T-cell (primary cell): ENCODE measurements at regions not wholly inside any gene's neighbourhood (a gene's known extent, or its start where the extent isn't known, plus 50 kb on each side); places are given as distances from the start of the nearest gene placed in this dataset.

ENCODE experiments used
- ATAC-seq, 4 experiments: fragments of 200-7000 bp in 3 of 4; fragments of 150-1000 bp in 1 of 4; cut with Tn5 transposase; replicated peaks in 1 of 4; 1 replicate in 3 of 4; 2 replicates in 1 of 4; pipeline ENCODE4 v1.10.0; 2021; ENCODE audit warnings: moderate library complexity in 3 of 4, mild to moderate bottlenecking in 2 of 4, moderate number of reproducible peaks in 1 of 4
- CTCF ChIA-PET, 2 donors: fragments of 300-600 bp; sonication (Branson Sonifier 250); formaldehyde crosslinking; loops; one replicate each; lab custom pipeline; 2022; ENCODE audit warnings: antibody characterized with exemption in 2 of 2; lab: Charles Lee
- POLR2A ChIA-PET, 2 donors: fragments of 300-600 bp; sonication (Branson Sonifier 250); formaldehyde crosslinking; loops; one replicate each; lab custom pipeline; 2022; ENCODE audit warnings: antibody characterized with exemption in 2 of 2; lab: Charles Lee
- DNase-seq, 35 experiments: peaks; one replicate each; pipeline versions ENCODE4 v3.0.0 to v3.0.0-alpha.2; 2013 to 2023
- H3K27ac ChIP-seq: one replicate; pipeline ENCODE4 v1.5.1; 2013; ENCODE audit warnings: low read length
- H3K27me3 ChIP-seq, 2 experiments: replicated peaks in 1 of 2; 1 replicate in 1 of 2; 2 replicates in 1 of 2; pipeline versions ENCODE4 v1.6.1 to v1.7.0; 2013; ENCODE audit warnings: low read length in 1 of 2, mixed read lengths in 1 of 2; ENCODE audit not compliant: control insufficient read depth in 2 of 2, insufficient read depth in 2 of 2; ENCODE audit errors: extremely low read depth in 1 of 2
- H3K36me3 ChIP-seq, 2 donors: 1 replicate in 1 of 2; 2 replicates in 1 of 2; pipeline versions ENCODE4 v1.6.1 to v1.7.0; 2013; ENCODE audit warnings: low read length in 1 of 2; ENCODE audit not compliant: control insufficient read depth in 2 of 2, insufficient read depth in 1 of 2; ENCODE audit errors: extremely low read depth in 1 of 2
- H3K4me1 ChIP-seq, 2 experiments: 1 replicate in 1 of 2; 2 replicates in 1 of 2; pipeline versions ENCODE4 v1.6.1 to v1.7.0; 2013; ENCODE audit warnings: low read length in 2 of 2, mixed read lengths in 1 of 2; ENCODE audit not compliant: insufficient read depth in 2 of 2, control insufficient read depth in 1 of 2; ENCODE audit errors: extremely low read depth in 1 of 2
- H3K4me3 ChIP-seq, 2 donors: 1 replicate in 1 of 2; 2 replicates in 1 of 2; pipeline versions ENCODE4 v1.5.1 to v1.7.0; 2013; ENCODE audit warnings: mild to moderate bottlenecking in 2 of 2, low read length in 1 of 2, moderate library complexity in 1 of 2; ENCODE audit not compliant: control insufficient read depth in 1 of 2; ENCODE audit errors: extremely low read depth in 1 of 2
- H3K9me3 ChIP-seq: 2 replicates; pipeline ENCODE4 v1.7.0; 2013
- H3K27ac Mint-ChIP-seq, 2 donors: one replicate each; pipeline ENCODE4 v1.8.0; 2020 to 2021; ENCODE audit warnings: mild to moderate bottlenecking in 2 of 2, mixed read lengths in 2 of 2
- H3K27me3 Mint-ChIP-seq, 2 donors: one replicate each; pipeline ENCODE4 v1.8.0; 2021 to 2022; ENCODE audit warnings: mixed read lengths in 2 of 2
- H3K36me3 Mint-ChIP-seq: one replicate; pipeline ENCODE4 v1.8.0; 2021; ENCODE audit warnings: mixed read lengths
- H3K4me1 Mint-ChIP-seq, 3 donors: one replicate each; pipeline ENCODE4 v1.8.0; 2020 to 2022; ENCODE audit warnings: mixed read lengths in 3 of 3, mild to moderate bottlenecking in 1 of 3
- H3K4me3 Mint-ChIP-seq, 3 donors: one replicate each; pipeline ENCODE4 v1.8.0; 2020 to 2022; ENCODE audit warnings: mild to moderate bottlenecking in 3 of 3, mixed read lengths in 3 of 3, moderate library complexity in 3 of 3
- H3K9me3 Mint-ChIP-seq, 3 donors: one replicate each; pipeline ENCODE4 v1.8.0; 2020 to 2022; ENCODE audit warnings: mixed read lengths in 3 of 3
- WGBS: methylation state at CpG from one replicate; pipeline ENCODE4 v1.1.5; 2013; ENCODE audit warnings: missing lambda C conversion rate; ENCODE audit not compliant: insufficient coverage; 5-methylcytosine and 5-hydroxymethylcytosine counted together

- no peak overlapping the region for H3K27ac ChIP-seq
- Mint-ChIP-seq H3K27ac (no peak overlapping the region), H3K27me3 (no peaks in the 10 kb centered on the region), H3K4me1 (no peaks in the 10 kb centered on the region), H3K36me3 (no peaks in the 10 kb centered on the region), H3K4me3 (no peak overlapping the region), H3K9me3 (no peaks in the 10 kb centered on the region)
- ChIA-PET POLR2A (no interaction called here), CTCF (no interaction called here)
- no peak overlapping the region for H3K4me3 ChIP-seq
- no peaks in the 10 kb centered on the region for H3K4me1 ChIP-seq
- no peaks in the 10 kb centered on the region for H3K9me3 ChIP-seq
- WGBS = 83% methylated on average over 1 of the region's 9 CpGs
- ATAC-seq = no peak
- no peaks in the 10 kb centered on the region for H3K36me3 ChIP-seq
- H3K27me3 ChIP-seq = no peaks in the 10 kb centered on the region
- DNase-seq = no peak
Observed at GRCh38 chr1:215005656-215006345, 76.7 kb upstream of the KCNK2 start.

GRCh38 chr1:215007880-215008279 lies 74.7 kb upstream of the KCNK2 start:
- Mint-ChIP-seq H3K36me3 (no peaks in the 10 kb centered on the region), H3K9me3 (no peaks in the 10 kb centered on the region), H3K27me3 (no peaks in the 10 kb centered on the region), H3K4me1 (no peaks in the 10 kb centered on the region), H3K27ac (no peak overlapping the region), H3K4me3 (no peak overlapping the region)
- Histone ChIP-seq H3K4me3 (no peak overlapping the region), H3K27ac (no peak overlapping the region), H3K36me3 (no peaks in the 10 kb centered on the region), H3K27me3 (no peaks in the 10 kb centered on the region), H3K4me1 (no peaks in the 10 kb centered on the region), H3K9me3 (no peaks in the 10 kb centered on the region)
- ATAC-seq (no peak), DNase-seq (no peak)
- ChIA-PET POLR2A (no interaction called here), CTCF (no interaction called here)

- POLR2A ChIA-PET = no interaction called here
- no peak overlapping the region for H3K4me3 ChIP-seq
- CTCF ChIA-PET = no interaction called here
- H3K9me3 ChIP-seq = no peaks in the 10 kb centered on the region
- H3K9me3 Mint-ChIP-seq = peaks cover 0 to 18% (median 14%) of the 10 kb centered on the region in 3 donors
- no peak overlapping the region for H3K4me3 Mint-ChIP-seq
- no peaks in the 10 kb centered on the region for H3K4me1 Mint-ChIP-seq
- H3K36me3 Mint-ChIP-seq = no peaks in the 10 kb centered on the region
- H3K27me3 Mint-ChIP-seq = peaks cover 0 to 20% of the 10 kb centered on the region in 2 donors
- no peak overlapping the region for H3K27ac Mint-ChIP-seq
- H3K27me3 ChIP-seq = no peaks in the 10 kb centered on the region
- no peaks in the 10 kb centered on the region for H3K4me1 ChIP-seq
- no peak for ATAC-seq
- H3K36me3 ChIP-seq = no peaks in the 10 kb centered on the region
- H3K27ac ChIP-seq = no peak overlapping the region
- DNase-seq = no peak
- WGBS = 20% methylated on average over 1 of the region's 3 CpGs
Observed at GRCh38 chr1:215018555-215018954, 64.0 kb upstream of the KCNK2 start.

- Histone ChIP-seq H3K4me1 (no peaks in the 10 kb centered on the region), H3K27me3 (peaks cover 0 to 3% of the 10 kb centered on the region in 2 experiments), H3K9me3 (no peaks in the 10 kb centered on the region), H3K4me3 (no peak overlapping the region), H3K36me3 (no peaks in the 10 kb centered on the region), H3K27ac (no peak overlapping the region)
- CTCF ChIA-PET = no interaction called here
- ATAC-seq = no peak
- Mint-ChIP-seq H3K27ac (no peak overlapping the region), H3K9me3 (peaks cover 0 to 12% (median 2%) of the 10 kb centered on the region in 3 donors), H3K4me1 (no peaks in the 10 kb centered on the region), H3K36me3 (no peaks in the 10 kb centered on the region), H3K27me3 (peaks cover 0 to 2% of the 10 kb centered on the region in 2 donors), H3K4me3 (no peak overlapping the region)
- no peak for DNase-seq
- POLR2A ChIA-PET = interaction anchor here in 1 of 2 donors (0.8 kb wide), 1 partner anchor 833 kb away, joined by 5 read pairs; no protein-coding TSS in a partner anchor
- 0% methylated on average over 1 of the region's 1 CpG for WGBS
Observed at GRCh38 chr1:215022204-215022603, 60.3 kb upstream of the KCNK2 start.

GRCh38 chr1:215022741-215023141 lies 59.8 kb upstream of the KCNK2 start:
- whole genome bisulfite sequencing = no CpG with 5 or more reads among the region's 1 CpG
- no peaks in the 10 kb centered on the region for H3K36me3 Mint-ChIP-seq
- H3K4me1 Mint-ChIP-seq = no peaks in the 10 kb centered on the region
- DNase-seq (no peak), ATAC-seq (no peak)
- no peaks in the 10 kb centered on the region for H3K27me3 Mint-ChIP-seq
- Histone ChIP-seq H3K27me3 (peaks cover 0 to 3% of the 10 kb centered on the region in 2 experiments), H3K27ac (no peak overlapping the region), H3K36me3 (no peaks in the 10 kb centered on the region), H3K4me1 (no peaks in the 10 kb centered on the region), H3K9me3 (no peaks in the 10 kb centered on the region), H3K4me3 (no peak overlapping the region)
- no peak overlapping the region for H3K4me3 Mint-ChIP-seq
- POLR2A ChIA-PET = interaction anchor here in 1 of 2 donors (0.8 kb wide), 1 partner anchor 834 kb away, joined by 5 read pairs; no protein-coding TSS in a partner anchor
- H3K9me3 Mint-ChIP-seq = peaks cover 0 to 10% (median 0%) of the 10 kb centered on the region in 3 donors
- H3K27ac Mint-ChIP-seq = no peak overlapping the region
- CTCF ChIA-PET = no interaction called here

- Histone ChIP-seq H3K27me3 (peaks cover 0 to 3% of the 10 kb centered on the region in 2 experiments), H3K4me3 (no peak overlapping the region), H3K27ac (no peak overlapping the region), H3K36me3 (no peaks in the 10 kb centered on the region), H3K9me3 (no peaks in the 10 kb centered on the region), H3K4me1 (no peaks in the 10 kb centered on the region)
- no peaks in the 10 kb centered on the region for H3K27me3 Mint-ChIP-seq
- H3K4me1 Mint-ChIP-seq = no peaks in the 10 kb centered on the region
- H3K4me3 Mint-ChIP-seq = no peak overlapping the region
- H3K36me3 Mint-ChIP-seq = no peaks in the 10 kb centered on the region
- H3K9me3 Mint-ChIP-seq = peaks cover 0 to 8% (median 0%) of the 10 kb centered on the region in 3 donors
- WGBS = no CpG with 5 or more reads among the region's 4 CpGs
- no peak for DNase-seq
- H3K27ac Mint-ChIP-seq = no peak overlapping the region
- ChIA-PET CTCF (no interaction called here), POLR2A (no interaction called here)
- no peak for ATAC-seq
Observed at GRCh38 chr1:215023155-215023832, 59.2 kb upstream of the KCNK2 start.
